ENCODE measurements at regions not wholly inside any gene's neighbourhood (a gene's known extent, or its start where the extent isn't known, plus 50 kb on each side); places are given as distances from the start of the nearest gene placed in this dataset.

DNA sequence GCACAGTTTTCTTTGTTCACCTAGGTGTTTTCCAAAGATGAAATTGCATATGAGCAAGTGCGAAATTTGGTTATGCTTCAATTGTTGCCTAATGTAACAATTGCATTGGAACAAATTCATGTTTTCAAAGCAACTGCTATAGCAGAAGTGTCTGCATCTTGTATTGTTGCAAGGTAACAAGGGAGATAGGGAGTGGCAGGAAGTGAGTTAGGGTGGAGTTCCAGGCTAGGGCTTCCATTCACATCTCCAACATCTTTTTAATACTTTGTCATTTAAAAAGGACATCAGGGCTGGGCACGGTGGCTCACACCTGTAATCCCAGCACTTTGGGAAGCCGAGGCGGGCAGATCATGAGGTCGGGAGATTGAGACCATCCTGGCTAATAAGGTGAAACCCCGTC lies 312.3 kb upstream of the E2F7 start:
- Histone ChIP-seq H3K4me3 (replicated peaks; ENCODE audit: low read depth, low read length) (no peak overlapping the region), H3K27me3 (replicated peaks; ENCODE audit: control insufficient read depth, insufficient read depth, low read length) (no peaks in the 10 kb centered on the region), H3K36me3 (ENCODE audit: control insufficient read depth, insufficient read depth, low read length) (no peaks in the 10 kb centered on the region)
- TF ChIP-seq CTCF (IDR thresholded peaks at IDR 0.05; ENCODE audit: insufficient read depth, low read length, poor library complexity, severe bottlenecking) = no peak
- DNase-seq (ENCODE audit: extremely low read depth, insufficient read length) = no peak

DNA sequence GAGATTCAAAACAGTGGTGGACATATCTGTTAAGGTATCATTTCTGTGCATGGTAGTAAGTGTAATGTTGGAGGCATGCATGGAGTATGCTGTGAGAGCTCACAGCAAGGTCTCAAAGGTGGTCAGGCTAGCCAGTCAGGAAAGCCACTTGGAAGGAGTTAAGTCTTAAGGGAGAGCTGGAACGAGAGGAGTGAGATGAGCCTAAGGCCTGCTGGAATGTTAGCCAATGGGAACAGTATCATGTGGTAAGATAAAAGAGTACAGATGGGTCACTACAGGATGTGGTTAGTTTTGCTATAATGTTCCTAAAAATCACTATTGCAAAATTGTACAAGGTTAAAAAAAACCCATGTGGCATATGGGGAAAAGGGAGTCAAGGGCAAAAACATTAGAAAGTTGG lies 311.7 kb upstream of the E2F7 start:
- DNase-seq (ENCODE audit: extremely low read depth, insufficient read length) = no peak
- TF ChIP-seq CTCF (IDR thresholded peaks at IDR 0.05; ENCODE audit: insufficient read depth, low read length, poor library complexity, severe bottlenecking) = no peak
- Histone ChIP-seq H3K27me3 (replicated peaks; ENCODE audit: control insufficient read depth, insufficient read depth, low read length) (no peaks in the 10 kb centered on the region), H3K4me3 (replicated peaks; ENCODE audit: low read depth, low read length) (no peak overlapping the region), H3K36me3 (ENCODE audit: control insufficient read depth, insufficient read depth, low read length) (no peaks in the 10 kb centered on the region)

DNA sequence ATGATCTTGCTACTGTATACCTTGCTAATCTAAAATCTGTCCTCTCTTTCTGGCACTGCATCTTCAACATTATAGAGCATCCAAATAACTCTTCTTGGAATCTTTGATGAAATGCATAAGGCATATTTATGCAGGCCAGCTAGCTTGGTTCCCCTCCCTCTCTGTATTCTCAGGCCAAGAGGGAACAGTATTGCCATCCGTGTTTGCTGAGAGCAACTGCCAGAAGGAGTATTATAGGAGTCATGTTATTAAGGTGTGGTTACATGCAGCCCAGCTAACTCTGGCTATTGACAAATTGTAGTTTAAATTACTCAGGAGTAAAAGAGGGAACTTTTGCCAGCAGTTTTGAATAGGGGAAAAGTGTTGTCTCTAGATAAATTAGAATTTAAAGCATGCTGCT lies 309.3 kb upstream of the E2F7 start:
- H3K4me3 ChIP-seq (replicated peaks; ENCODE audit: low read depth, low read length) = no peak overlapping the region
- H3K27me3 ChIP-seq (replicated peaks; ENCODE audit: control insufficient read depth, insufficient read depth, low read length) = no peaks in the 10 kb centered on the region
- no peak for DNase-seq (ENCODE audit: extremely low read depth, insufficient read length)
- H3K36me3 ChIP-seq (ENCODE audit: control insufficient read depth, insufficient read depth, low read length) = no peaks in the 10 kb centered on the region
- no peak for TF ChIP-seq CTCF (IDR thresholded peaks at IDR 0.05; ENCODE audit: insufficient read depth, low read length, poor library complexity, severe bottlenecking)

GRCh38 chr12:77372494-77372893 lies 307.1 kb upstream of the E2F7 start:
- Histone ChIP-seq H3K4me3 (replicated peaks; ENCODE audit: low read depth, low read length) (no peak overlapping the region), H3K36me3 (ENCODE audit: control insufficient read depth, insufficient read depth, low read length) (no peaks in the 10 kb centered on the region), H3K27me3 (replicated peaks; ENCODE audit: control insufficient read depth, insufficient read depth, low read length) (no peaks in the 10 kb centered on the region)
- no peak for TF ChIP-seq CTCF (IDR thresholded peaks at IDR 0.05; ENCODE audit: insufficient read depth, low read length, poor library complexity, severe bottlenecking)
- DNase-seq (ENCODE audit: extremely low read depth, insufficient read length) = no peak

- no peak for TF ChIP-seq CTCF (IDR thresholded peaks at IDR 0.05; ENCODE audit: insufficient read depth, low read length, poor library complexity, severe bottlenecking)
- Histone ChIP-seq H3K27me3 (replicated peaks; ENCODE audit: control insufficient read depth, insufficient read depth, low read length) (no peaks in the 10 kb centered on the region), H3K36me3 (ENCODE audit: control insufficient read depth, insufficient read depth, low read length) (no peaks in the 10 kb centered on the region), H3K4me3 (replicated peaks; ENCODE audit: low read depth, low read length) (no peak overlapping the region)
- DNase-seq (ENCODE audit: extremely low read depth, insufficient read length) = no peak
Measured at GRCh38 chr12:77372026-77372425, 306.7 kb upstream of the E2F7 start.

GRCh38 chr12:77368379-77368778 lies 303.0 kb upstream of the E2F7 start:
- no peaks in the 10 kb centered on the region for H3K36me3 ChIP-seq (ENCODE audit: control insufficient read depth, insufficient read depth, low read length)
- no peaks in the 10 kb centered on the region for H3K27me3 ChIP-seq (replicated peaks; ENCODE audit: control insufficient read depth, insufficient read depth, low read length)
- H3K4me3 ChIP-seq (replicated peaks; ENCODE audit: low read depth, low read length) = no peak overlapping the region
- TF ChIP-seq CTCF (IDR thresholded peaks at IDR 0.05; ENCODE audit: insufficient read depth, low read length, poor library complexity, severe bottlenecking) = no peak
- DNase-seq (ENCODE audit: extremely low read depth, insufficient read length) = no peak
